H54 (cell line): ENCODE measurements at regions not wholly inside any gene's neighbourhood (a gene's known extent, or its start where the extent isn't known, plus 50 kb on each side); places are given as distances from the start of the nearest gene placed in this dataset.

Experiments used
- DNase-seq: peaks from one replicate; pipeline ENCODE4 v3.0.0; 2011; ENCODE audit warnings: low spot score, mixed read lengths; ENCODE audit not compliant: insufficient read length
- FAIRE-seq: peaks from 3 replicates; lab custom pipeline; 2011; peaks lifted over from hg19 to GRCh38; lab: Jason Lieb, UNC
- POLR2A ChIP-seq: IDR thresholded peaks from 2 replicates; pipeline ENCODE4 v1.6.1; 2011; ENCODE audit warnings: low read depth, mild to moderate bottlenecking, low read length

DNA sequence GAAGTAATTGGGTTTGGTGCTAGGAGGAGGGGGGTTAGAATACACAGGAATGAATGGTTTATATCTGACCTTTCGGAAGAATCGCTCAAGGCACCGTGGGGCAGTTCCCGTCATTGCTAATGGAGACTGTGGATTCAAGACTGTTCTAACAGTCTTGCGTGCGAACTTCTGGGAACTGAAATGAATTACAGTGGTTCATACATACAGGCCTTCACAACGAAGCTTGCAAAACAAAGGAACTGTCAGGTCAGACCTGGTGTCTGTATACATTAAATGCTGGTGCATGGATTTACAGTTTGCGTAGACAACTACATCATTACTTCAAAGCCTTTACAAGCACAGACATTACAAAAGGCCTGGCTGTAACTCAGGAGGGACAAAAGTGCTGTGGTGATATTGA, 983.9 kb downstream of the CDH11 start:
- DNase-seq, result no peak
- FAIRE-seq, result no peak
- no peak for TF ChIP-seq POLR2A

- DNase-seq, result no peak
- no peak for FAIRE-seq
- no peak for TF ChIP-seq POLR2A
Measured at GRCh38 chr16:64136743-64137142, 985.1 kb downstream of the CDH11 start.

DNA sequence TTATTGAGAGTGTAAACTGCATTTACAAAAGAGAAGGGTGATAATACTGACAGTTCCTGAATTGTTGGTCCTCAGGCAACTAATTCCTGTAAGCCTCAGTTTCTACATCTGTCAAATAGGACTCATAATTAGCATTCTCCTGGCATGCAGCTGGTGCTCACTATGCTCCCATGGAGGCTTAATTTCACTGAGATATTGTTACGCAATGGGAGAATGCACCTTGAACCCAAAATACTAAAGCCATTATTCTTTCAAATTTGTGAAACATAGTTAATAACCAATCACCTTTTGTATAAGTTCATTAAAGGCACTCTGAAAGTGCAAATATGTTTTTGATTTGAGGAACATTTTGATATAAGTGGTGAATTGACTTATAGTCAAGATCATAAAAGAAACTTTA, 985.5 kb downstream of the CDH11 start:
- FAIRE-seq (no peak), DNase-seq (no peak)
- TF ChIP-seq POLR2A, result no peak

GRCh38 chr16:64133366-64133765, 988.5 kb downstream of the CDH11 start:
- FAIRE-seq (no peak), DNase-seq (no peak)
- TF ChIP-seq POLR2A, result no peak

DNA sequence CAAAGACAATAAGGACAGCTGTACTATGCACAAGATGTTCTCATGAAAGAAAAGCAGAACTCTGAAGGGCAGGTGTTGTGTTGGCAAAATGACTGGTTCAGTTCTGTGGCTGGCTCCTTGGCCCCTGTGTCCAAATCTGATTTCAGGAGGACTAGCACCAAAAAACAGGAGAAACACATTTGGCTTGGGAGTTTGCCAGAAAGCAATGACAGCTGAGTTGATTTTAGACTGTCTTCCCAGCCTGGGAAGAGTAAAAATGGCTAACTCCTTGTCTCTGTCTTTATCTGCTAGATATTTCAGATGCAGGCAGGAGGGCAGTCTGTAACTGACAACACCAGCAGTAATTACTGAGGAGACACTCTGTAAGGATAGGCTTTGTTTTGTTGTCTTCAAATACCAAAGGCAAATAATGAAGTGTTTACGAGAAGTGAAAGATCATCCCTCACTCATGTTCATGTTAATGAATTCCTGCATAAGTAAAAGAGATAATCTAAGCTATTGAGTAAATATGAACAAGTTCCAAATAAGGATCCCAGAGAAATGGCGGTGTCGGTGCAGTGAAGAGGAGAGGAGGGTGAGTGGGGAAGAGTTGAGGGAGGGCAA, 989.0 kb downstream of the CDH11 start:
- no peak for TF ChIP-seq POLR2A
- DNase-seq, result no peak
- FAIRE-seq, result no peak

DNA sequence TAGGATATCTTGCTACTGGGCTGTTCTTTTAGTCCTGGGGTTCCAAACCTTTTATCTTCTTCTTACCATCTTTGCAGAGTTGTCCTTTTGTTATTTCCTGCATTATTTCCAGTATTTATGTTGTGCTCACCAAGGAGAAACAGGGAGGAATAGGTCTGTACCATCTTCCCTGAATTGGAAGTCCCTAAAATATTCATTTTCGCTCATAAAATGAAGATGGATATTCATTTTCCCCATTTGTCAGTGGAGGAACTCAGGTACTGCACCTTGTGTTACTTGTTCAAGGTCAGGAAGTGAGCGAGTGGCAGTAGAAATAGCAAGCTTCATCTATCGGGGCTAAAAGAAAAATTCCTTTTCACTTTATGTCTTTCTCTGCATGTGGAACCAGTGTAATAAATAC, 989.7 kb downstream of the CDH11 start:
- TF ChIP-seq POLR2A, result no peak
- no peak for FAIRE-seq
- DNase-seq, result no peak

DNA sequence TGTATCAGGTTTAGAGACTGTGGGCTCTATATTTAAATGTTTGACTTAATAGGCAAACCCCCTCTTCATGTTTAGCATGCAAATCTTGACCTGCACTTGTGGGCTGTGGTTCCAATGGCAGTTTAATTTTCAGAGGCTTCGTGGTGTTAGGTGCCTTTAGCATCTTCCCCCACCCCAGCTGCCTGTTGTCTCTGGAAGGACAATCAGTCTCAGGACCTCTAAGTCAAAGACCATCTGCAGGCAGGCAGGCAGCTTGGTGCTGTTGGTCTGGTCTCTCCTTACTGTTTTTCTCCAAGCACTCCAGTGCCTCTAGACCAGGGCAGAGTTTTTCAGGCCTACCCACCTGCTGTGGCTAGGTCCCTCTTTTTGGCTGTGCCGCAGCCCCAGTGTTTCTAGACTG, 990.4 kb downstream of the CDH11 start:
- DNase-seq, result no peak
- TF ChIP-seq POLR2A, result no peak
- no peak for FAIRE-seq

DNA sequence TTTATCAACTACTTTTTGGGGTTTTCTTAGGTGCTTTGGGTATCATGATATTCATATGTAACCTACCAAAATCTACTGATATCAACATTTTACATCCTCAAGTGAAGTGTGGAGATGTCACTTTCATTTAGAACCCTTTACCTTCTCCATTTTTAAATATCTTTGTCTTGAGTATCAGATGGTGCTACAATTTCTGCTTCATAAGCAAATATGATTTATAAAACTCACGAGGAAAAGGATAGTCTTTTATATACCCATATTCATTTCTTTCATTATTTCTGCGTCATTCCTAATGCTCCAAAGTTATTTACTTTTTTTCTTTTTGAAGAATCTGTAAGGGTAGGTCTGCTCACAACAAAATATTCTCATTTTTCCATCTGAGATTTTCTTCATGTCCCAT, 991.7 kb downstream of the CDH11 start:
- no peak for TF ChIP-seq POLR2A
- no peak for FAIRE-seq
- no peak for DNase-seq

GRCh38 chr16:64122177-64122576, 999.7 kb downstream of the CDH11 start:
- TF ChIP-seq POLR2A, result no peak
- no peak for FAIRE-seq
- DNase-seq, result no peak

GRCh38 chr16:64121473-64121872, 1000.4 kb downstream of the CDH11 start:
- no peak for TF ChIP-seq POLR2A
- DNase-seq (no peak), FAIRE-seq (no peak)

GRCh38 chr16:64116151-64116550, 1005.7 kb downstream of the CDH11 start:
- FAIRE-seq (no peak), DNase-seq (no peak)
- TF ChIP-seq POLR2A, result no peak

DNA sequence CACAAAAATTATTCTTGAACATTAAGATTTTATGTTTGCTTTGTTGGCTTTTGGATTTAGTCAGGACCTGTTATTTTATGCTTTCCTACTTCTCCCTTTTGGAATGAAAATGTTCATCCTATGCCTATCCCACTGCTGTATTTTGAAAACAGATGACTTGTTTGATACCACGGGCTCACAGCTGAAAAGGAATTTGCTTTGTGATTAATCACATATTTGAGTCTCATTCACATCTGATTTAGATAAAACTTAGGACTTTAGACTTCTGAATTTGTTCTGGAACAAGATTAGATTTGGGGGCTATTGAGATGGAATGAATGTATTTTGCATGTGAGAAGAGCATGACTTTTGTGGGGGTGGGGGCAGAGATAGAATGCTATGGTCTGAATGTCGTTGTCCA, 1012.6 kb downstream of the CDH11 start:
- TF ChIP-seq POLR2A, result no peak
- FAIRE-seq (no peak), DNase-seq (no peak)

- no peak for TF ChIP-seq POLR2A
- FAIRE-seq (no peak), DNase-seq (no peak)
Measured at GRCh38 chr16:64102654-64103053, 1019.2 kb downstream of the CDH11 start.

GRCh38 chr16:64098451-64098850, 1023.4 kb downstream of the CDH11 start:
- no peak for DNase-seq
- TF ChIP-seq POLR2A, result no peak
- FAIRE-seq, result no peak

GRCh38 chr16:64096689-64097088, 1025.2 kb downstream of the CDH11 start:
- DNase-seq, result no peak
- TF ChIP-seq POLR2A, result no peak
- FAIRE-seq, result no peak
